GM12874 (cell line): ENCODE measurements at regions not wholly inside any gene's neighbourhood (a gene's known extent, or its start where the extent isn't known, plus 50 kb on each side); places are given as distances from the start of the nearest gene placed in this dataset.

Experiments used
- TF ChIP-seq, protein P1 (sequence below): IDR thresholded peaks from 2 replicates; pipeline ENCODE4 v1.5.1; 2011; ENCODE audit warnings: low read depth, mild to moderate bottlenecking, control low read depth, low read length, moderate library complexity; ENCODE audit not compliant: insufficient read depth

GRCh38 chr3:19744047-19744446 lies 190.0 kb downstream of the EFHB start:
- TF ChIP-seq, protein P1, sequence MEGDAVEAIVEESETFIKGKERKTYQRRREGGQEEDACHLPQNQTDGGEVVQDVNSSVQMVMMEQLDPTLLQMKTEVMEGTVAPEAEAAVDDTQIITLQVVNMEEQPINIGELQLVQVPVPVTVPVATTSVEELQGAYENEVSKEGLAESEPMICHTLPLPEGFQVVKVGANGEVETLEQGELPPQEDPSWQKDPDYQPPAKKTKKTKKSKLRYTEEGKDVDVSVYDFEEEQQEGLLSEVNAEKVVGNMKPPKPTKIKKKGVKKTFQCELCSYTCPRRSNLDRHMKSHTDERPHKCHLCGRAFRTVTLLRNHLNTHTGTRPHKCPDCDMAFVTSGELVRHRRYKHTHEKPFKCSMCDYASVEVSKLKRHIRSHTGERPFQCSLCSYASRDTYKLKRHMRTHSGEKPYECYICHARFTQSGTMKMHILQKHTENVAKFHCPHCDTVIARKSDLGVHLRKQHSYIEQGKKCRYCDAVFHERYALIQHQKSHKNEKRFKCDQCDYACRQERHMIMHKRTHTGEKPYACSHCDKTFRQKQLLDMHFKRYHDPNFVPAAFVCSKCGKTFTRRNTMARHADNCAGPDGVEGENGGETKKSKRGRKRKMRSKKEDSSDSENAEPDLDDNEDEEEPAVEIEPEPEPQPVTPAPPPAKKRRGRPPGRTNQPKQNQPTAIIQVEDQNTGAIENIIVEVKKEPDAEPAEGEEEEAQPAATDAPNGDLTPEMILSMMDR = no peak

GRCh38 chr3:19742935-19743334 lies 191.1 kb downstream of the EFHB start:
- TF ChIP-seq, protein P1 = no peak

DNA sequence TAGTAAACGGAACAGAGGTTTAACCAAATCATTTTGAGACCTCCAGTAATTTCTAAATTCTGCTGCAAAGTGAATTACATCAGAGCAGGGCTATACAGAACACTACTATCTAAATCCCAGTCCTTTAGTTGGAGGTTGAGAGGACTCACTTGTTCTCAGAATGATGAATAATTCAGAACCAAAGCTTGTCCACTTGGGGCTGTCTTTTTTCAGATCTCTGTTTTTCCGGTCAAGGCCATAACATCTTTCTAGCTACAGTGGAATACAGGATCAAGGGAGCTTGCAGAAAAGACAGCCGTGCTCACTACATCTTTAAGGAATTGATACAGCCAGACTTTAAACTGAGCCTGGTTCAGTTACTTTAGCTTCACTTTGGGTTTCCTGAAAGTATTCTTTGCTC lies 194.5 kb downstream of the EFHB start:
- TF ChIP-seq, protein P1 = no peak

DNA sequence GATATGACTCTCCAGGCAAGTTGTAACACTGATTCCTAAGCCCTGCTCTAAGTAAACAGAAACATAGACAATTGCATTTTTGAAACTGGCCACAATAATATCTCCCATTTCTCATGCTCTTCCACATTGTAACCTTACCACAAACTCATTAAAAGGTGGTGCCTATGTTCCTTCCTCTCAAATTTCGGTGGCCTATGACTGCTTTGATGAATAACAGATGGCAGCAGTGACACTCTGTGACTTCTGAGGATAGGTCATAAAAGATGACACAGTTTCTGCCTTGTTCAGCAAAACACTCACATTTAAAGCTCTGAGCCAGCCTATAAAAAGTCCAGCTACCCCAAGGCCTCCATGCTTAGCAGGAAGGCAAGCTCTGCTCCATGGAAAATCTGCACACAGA lies 195.2 kb downstream of the EFHB start:
- TF ChIP-seq, protein P1 = no peak

GRCh38 chr3:19735111-19735510 lies 198.9 kb downstream of the EFHB start:
- TF ChIP-seq, protein P1 = no peak

- TF ChIP-seq, protein P1 = no peak
Measured at GRCh38 chr3:19734453-19734852, 199.6 kb downstream of the EFHB start.

GRCh38 chr3:19725000-19725399 lies 209.0 kb downstream of the EFHB start:
- TF ChIP-seq, protein P1 = no peak

- TF ChIP-seq, protein P1 = no peak
Measured at GRCh38 chr3:19717736-19718135, 216.3 kb downstream of the EFHB start.
